HCEC 1CT (cell line): ENCODE measurements at regions not wholly inside any gene's neighbourhood (a gene's known extent, or its start where the extent isn't known, plus 50 kb on each side); places are given as distances from the start of the nearest gene placed in this dataset.
"Not testable (repeated sequence)": the region's sequence is repeated elsewhere in the genome, so short reads cannot be mapped to it uniquely, and the experiment has no call there.

Experiments used
- DNase-seq: peaks from one replicate; pipeline ENCODE4 v3.0.0-alpha.2; 2017

- DNase-seq, result peak; percentile 0
These were observed 178.1 kb downstream of the POTEB3 start for GRCh38 chr15:21261965-21262850.

- peak; percentile 0 for DNase-seq
These were observed 178.8 kb downstream of the POTEB3 start for GRCh38 chr15:21261396-21261964.

DNA sequence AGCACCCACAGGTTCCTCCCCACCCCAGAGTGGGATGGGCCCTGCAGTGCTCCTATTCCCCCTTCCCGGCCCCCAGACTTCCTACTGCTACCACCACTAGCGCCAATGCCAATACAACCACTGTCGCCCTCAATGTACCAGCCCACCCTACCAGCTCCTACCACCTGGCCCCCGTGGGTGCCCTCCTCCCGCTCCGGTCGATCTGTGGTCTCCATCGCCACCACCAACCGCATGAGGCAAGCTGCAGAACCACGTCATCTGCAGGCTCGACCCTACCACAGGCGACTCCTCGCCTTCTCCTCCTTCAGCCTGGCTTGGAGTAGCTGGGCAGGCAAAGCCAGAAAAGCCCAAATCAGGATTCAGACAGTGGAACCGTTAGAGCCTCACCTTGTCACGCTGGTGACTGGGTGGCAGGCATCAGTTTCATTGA, 179.3 kb downstream of the POTEB3 start:
- DNase-seq, result peak; percentile 0

DNA sequence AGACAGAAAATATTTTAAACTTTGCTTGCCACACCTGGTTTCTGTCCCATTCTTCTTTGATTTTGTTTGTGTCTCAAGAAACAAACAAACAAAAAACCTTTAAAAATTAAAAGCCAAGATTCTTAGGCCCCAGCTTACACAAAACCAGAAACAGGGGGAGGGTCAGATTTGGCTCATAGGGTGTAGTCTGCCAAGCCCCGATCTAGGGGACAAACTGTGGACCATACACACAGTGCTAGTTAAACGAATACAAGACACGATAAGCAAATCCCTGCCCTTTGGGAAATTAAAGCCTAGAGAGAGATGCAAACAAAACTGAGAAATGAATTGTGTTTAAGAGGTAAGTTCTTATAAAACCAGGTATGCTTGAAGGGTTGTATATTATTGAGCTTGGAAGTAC, 181.7 kb downstream of the POTEB3 start:
- DNase-seq, result not testable (repeated sequence)

- not testable (repeated sequence) for DNase-seq
These were observed 190.7 kb downstream of the POTEB3 start for GRCh38 chr15:21249508-21250019.
